ENCODE measurements at regions not wholly inside any gene's neighbourhood (a gene's known extent, or its start where the extent isn't known, plus 50 kb on each side); places are given as distances from the start of the nearest gene placed in this dataset.

- no peak for TF ChIP-seq EP300 (conservative IDR thresholded peaks at IDR 0.05; ENCODE audit: poor library complexity, severe bottlenecking)
- no peak for TF ChIP-seq EZH2 (IDR thresholded peaks at IDR 0.05; ENCODE audit: borderline replicate concordance, insufficient read depth, low read length, poor library complexity, severe bottlenecking)
- TF ChIP-seq SMC3 (conservative IDR thresholded peaks at IDR 0.05; ENCODE audit: poor library complexity): no peak
- TF ChIP-seq RAD21 (conservative IDR thresholded peaks at IDR 0.05): no peak
- TF ChIP-seq TAF1 (IDR thresholded peaks at IDR 0.05; ENCODE audit: low read depth): no peak
- TF ChIP-seq CTCF (IDR thresholded peaks at IDR 0.05; ENCODE audit: poor library complexity, severe bottlenecking): no peak
- no peak for TF ChIP-seq REST (IDR thresholded peaks at IDR 0.05; ENCODE audit: borderline replicate concordance)
- TF ChIP-seq POLR2AphosphoS5 (IDR thresholded peaks at IDR 0.05): no peak
- no peak for TF ChIP-seq MXI1 (conservative IDR thresholded peaks at IDR 0.05; ENCODE audit: poor library complexity, severe bottlenecking)
- H3K9me3 ChIP-seq (ENCODE audit: low read length): no peaks in the 10 kb centered on the region
- H3K4me2 ChIP-seq (ENCODE audit: low read length): no peak overlapping the region
- no peaks in the 10 kb centered on the region for H3K36me3 ChIP-seq (ENCODE audit: insufficient read depth, low read length)
- H3F3A ChIP-seq (ENCODE audit: insufficient read depth, low read length, poor library complexity, severe bottlenecking): no peaks in the 10 kb centered on the region
- no peak overlapping the region for H2AFZ ChIP-seq (ENCODE audit: low read depth, low read length)
- no peaks in the 10 kb centered on the region for H4K20me1 ChIP-seq (ENCODE audit: insufficient read depth)
- no peak overlapping the region for H3K4me3 ChIP-seq (ENCODE audit: low read length)
- no peak overlapping the region for H3K27ac ChIP-seq (ENCODE audit: low read length)
- H3K9ac ChIP-seq (ENCODE audit: low read length): no peak overlapping the region
- no peaks in the 10 kb centered on the region for H3K27me3 ChIP-seq (ENCODE audit: insufficient read depth, low read depth, low read length)
- no peaks in the 10 kb centered on the region for H3K9me2 ChIP-seq (ENCODE audit: insufficient read depth, low read length)
- H3K79me2 ChIP-seq (replicated peaks; ENCODE audit: insufficient read depth, low read length): no peaks in the 10 kb centered on the region
Measured at GRCh38 chr12:93274937-93275336, 102.8 kb upstream of the NUDT4 start.

GRCh38 chr12:93275589-93275988 is 102.1 kb upstream of the NUDT4 start:
- Histone ChIP-seq H3K27ac (ENCODE audit: low read length) (no peak overlapping the region), H3K9me3 (ENCODE audit: low read length) (no peaks in the 10 kb centered on the region), H3K27me3 (ENCODE audit: insufficient read depth, low read depth, low read length) (no peaks in the 10 kb centered on the region), H3K9ac (ENCODE audit: low read length) (no peak overlapping the region), H3K9me2 (ENCODE audit: insufficient read depth, low read length) (no peaks in the 10 kb centered on the region), H3F3A (ENCODE audit: insufficient read depth, low read length, poor library complexity, severe bottlenecking) (no peaks in the 10 kb centered on the region), H3K4me3 (ENCODE audit: low read length) (no peak overlapping the region), H3K79me2 (replicated peaks; ENCODE audit: insufficient read depth, low read length) (no peaks in the 10 kb centered on the region), H2AFZ (ENCODE audit: low read depth, low read length) (no peak overlapping the region), H4K20me1 (ENCODE audit: insufficient read depth) (no peaks in the 10 kb centered on the region), H3K36me3 (ENCODE audit: insufficient read depth, low read length) (no peaks in the 10 kb centered on the region), H3K4me2 (ENCODE audit: low read length) (no peak overlapping the region)
- TF ChIP-seq EZH2 (IDR thresholded peaks at IDR 0.05; ENCODE audit: borderline replicate concordance, insufficient read depth, low read length, poor library complexity, severe bottlenecking): no peak
- TF ChIP-seq RAD21 (conservative IDR thresholded peaks at IDR 0.05): no peak
- TF ChIP-seq TAF1 (IDR thresholded peaks at IDR 0.05; ENCODE audit: low read depth): no peak
- TF ChIP-seq MXI1 (conservative IDR thresholded peaks at IDR 0.05; ENCODE audit: poor library complexity, severe bottlenecking): no peak
- no peak for TF ChIP-seq SMC3 (conservative IDR thresholded peaks at IDR 0.05; ENCODE audit: poor library complexity)
- no peak for TF ChIP-seq CTCF (IDR thresholded peaks at IDR 0.05; ENCODE audit: poor library complexity, severe bottlenecking)
- no peak for TF ChIP-seq POLR2AphosphoS5 (IDR thresholded peaks at IDR 0.05)
- TF ChIP-seq REST (IDR thresholded peaks at IDR 0.05; ENCODE audit: borderline replicate concordance): no peak
- TF ChIP-seq EP300 (conservative IDR thresholded peaks at IDR 0.05; ENCODE audit: poor library complexity, severe bottlenecking): no peak

Measured in neural cell (in vitro differentiated cells).